ENCODE measurements at regions not wholly inside any gene's neighbourhood (a gene's known extent, or its start where the extent isn't known, plus 50 kb on each side); places are given as distances from the start of the nearest gene placed in this dataset.
"Not testable (repeated sequence)": the region's sequence is repeated elsewhere in the genome, so short reads cannot be mapped to it uniquely, and the experiment has no call there.

DNA sequence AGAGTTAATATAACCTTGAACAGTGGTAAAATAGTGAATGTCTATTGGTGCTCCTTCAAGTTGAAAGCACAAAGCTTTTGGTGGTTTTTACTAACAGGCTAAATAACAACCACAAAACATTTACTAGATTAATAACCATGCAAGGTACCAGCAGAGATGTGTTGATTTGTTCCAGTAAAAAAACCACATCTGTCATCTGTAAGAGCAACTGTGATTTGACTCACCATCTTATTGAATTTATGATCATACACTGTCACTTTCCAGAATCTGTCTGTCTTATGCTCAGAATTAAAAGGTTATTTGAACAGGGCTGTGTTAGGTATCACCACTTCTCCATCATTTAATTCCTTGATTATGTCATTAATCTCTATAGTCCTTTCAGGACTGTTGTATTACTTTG is 107.0 kb upstream of the PTHLH start:
- no peaks in the 10 kb centered on the region for H3K27me3 Mint-ChIP-seq
- no peak overlapping the region for H3K27ac Mint-ChIP-seq
- no peaks in the 10 kb centered on the region for H3K36me3 Mint-ChIP-seq (ENCODE audit: low read depth)
- no peak overlapping the region for H3K4me3 Mint-ChIP-seq
- no peaks in the 10 kb centered on the region for H3K4me1 Mint-ChIP-seq
- no peak for DNase-seq
- ATAC-seq, result no peak
- H3K9me3 ChIP-seq (ENCODE audit: control insufficient read depth, low read length, poor library complexity, severe bottlenecking), result no peaks in the 10 kb centered on the region

DNA sequence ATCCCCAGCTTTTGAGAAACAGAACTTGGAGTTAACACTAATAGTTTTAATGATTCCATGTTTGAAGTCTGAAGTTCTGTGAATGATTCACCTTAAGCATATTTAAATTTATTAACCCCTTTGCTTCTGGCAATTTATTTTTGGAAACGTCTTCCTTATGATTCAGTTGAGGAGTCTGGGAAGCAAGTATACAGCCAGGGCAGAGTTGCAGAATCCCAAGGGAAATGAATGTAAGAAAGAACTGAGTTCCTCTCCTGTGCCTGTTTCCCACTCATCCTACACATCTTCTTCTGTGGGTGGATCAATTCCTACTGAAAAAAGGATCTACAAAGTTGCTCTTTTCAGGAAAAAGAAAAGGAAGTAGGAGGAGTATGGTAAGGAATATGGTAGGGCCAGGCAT is 108.2 kb upstream of the CCDC91 start:
- H3K27me3 Mint-ChIP-seq, result peaks cover 11% of the 10 kb centered on the region
- H3K4me3 Mint-ChIP-seq, result no peak overlapping the region
- no peaks in the 10 kb centered on the region for H3K9me3 ChIP-seq (ENCODE audit: control insufficient read depth, low read length, poor library complexity, severe bottlenecking)
- H3K4me1 Mint-ChIP-seq, result peaks cover 3% of the 10 kb centered on the region
- H3K36me3 Mint-ChIP-seq (ENCODE audit: low read depth), result no peaks in the 10 kb centered on the region
- ATAC-seq, result no peak
- no peak for DNase-seq
- H3K27ac Mint-ChIP-seq, result no peak overlapping the region

DNA sequence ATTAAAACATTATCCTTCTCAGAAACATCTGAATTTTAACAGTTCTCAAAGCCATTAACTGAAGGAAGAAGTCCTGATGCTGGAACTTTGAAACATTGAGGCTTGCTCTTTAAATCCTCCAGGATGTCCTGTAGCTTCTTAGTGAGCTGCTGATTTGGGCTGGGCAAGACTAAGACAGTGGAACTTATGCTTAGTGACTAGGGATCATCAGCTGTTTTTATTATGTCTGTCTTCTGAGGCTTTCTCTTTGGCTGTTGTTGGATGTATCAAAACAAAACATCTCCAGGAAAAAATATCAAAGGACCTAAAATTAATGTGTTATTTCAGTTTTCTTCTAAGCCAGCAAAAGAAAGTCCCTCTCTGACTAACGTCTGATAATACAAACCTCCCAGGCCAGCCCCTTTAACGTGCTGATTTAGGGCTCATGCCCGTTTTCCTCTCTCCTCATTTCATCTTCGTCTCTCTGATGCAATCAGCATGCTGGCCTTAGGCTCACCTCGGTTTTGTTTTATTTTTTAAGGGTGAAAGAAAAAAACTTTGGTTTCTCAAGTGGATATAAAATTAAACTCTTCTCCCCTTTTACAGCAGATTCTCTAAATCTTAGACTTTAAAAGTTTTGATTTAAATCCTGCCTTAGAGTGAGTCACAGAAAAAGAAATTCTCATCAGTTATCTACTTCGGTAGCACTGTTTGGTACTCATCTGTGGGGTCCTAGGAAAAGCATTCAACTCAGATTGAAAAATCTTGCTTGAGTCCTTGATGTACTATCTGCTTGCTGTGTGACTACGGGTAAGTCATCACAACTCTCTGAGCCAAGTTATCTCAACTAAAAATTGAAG is 106.2 kb upstream of the CCDC91 start:
- no peak for ATAC-seq
- Mint-ChIP-seq H3K4me3 (no peak overlapping the region), H3K27me3 (peaks cover 12% of the 10 kb centered on the region), H3K4me1 (peaks cover 4% of the 10 kb centered on the region), H3K27ac (no peak overlapping the region), H3K36me3 (ENCODE audit: low read depth) (no peaks in the 10 kb centered on the region)
- H3K9me3 ChIP-seq (ENCODE audit: control insufficient read depth, low read length, poor library complexity, severe bottlenecking), result no peaks in the 10 kb centered on the region
- DNase-seq, result no peak

DNA sequence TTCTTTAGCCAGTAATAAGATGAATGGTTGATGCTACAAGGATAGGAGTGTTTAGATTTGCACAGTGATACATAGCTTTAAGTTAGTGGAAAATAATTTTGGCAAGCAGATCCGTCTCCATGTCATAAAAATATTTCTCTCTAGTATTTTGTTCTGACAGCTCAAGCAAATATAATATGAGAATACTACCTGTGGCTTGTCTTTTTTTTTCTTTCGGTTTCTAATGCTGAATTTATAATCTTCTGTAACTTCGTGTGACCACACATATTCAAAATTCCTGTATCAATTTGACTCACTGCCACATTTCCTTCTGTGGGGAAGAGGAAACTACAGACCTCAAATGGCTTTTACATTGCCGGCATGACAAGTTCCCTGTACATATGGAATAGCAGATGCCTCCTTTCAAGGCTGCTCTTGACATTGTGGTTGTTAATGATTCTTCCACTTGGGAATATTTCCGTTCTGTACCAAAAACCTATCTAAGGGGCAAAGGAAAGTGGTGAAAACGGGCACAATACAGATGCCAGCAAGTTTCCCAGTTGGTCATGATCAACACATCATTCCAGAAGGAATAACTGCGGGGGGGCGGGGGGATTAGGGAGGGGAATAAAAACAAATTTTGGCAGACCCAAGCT is 103.6 kb upstream of the CCDC91 start:
- H3K4me3 Mint-ChIP-seq, result no peak overlapping the region
- H3K27ac Mint-ChIP-seq, result no peak overlapping the region
- H3K4me1 Mint-ChIP-seq, result peaks cover 7% of the 10 kb centered on the region
- peaks cover 19% of the 10 kb centered on the region for H3K27me3 Mint-ChIP-seq
- H3K36me3 Mint-ChIP-seq (ENCODE audit: low read depth), result no peaks in the 10 kb centered on the region
- DNase-seq (no peak), ATAC-seq (no peak)
- no peaks in the 10 kb centered on the region for H3K9me3 ChIP-seq (ENCODE audit: control insufficient read depth, low read length, poor library complexity, severe bottlenecking)

DNA sequence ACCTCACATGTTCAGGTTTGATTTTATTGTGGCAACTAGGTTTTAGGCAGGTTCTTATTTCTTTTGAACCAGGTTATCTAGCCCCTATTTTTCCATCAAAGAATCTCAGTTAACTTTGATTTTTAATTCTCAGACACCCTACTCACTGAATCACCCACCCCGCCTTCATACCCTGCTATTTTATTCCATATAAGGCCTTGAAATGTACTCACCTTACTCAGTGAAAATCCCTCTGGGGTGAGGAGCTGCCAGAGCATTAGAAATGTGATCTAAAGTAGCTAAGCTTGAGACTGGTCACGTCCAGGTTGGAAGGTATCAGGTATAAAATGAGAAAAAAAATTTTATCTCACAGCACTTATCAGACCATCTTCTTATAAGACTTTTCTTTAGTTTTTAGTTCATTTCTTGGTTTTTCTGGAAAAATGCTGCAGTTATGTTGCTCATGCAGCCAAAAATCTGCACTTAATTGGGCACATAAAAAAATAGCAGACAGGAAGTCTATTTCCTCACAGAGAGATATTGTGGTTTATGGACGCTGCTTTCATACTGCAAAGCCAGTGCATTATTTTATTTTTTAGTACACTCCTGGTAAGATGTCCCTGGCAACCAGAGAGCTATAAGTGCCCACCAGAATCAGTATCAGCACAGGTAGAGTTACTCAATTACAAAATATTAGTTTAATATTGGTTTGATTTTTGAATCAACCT is 101.5 kb upstream of the CCDC91 start:
- H3K4me3 Mint-ChIP-seq, result no peak overlapping the region
- no peak overlapping the region for H3K27ac Mint-ChIP-seq
- H3K36me3 Mint-ChIP-seq (ENCODE audit: low read depth), result no peaks in the 10 kb centered on the region
- DNase-seq (no peak), ATAC-seq (no peak)
- peaks cover 37% of the 10 kb centered on the region for H3K27me3 Mint-ChIP-seq
- H3K4me1 Mint-ChIP-seq, result peaks cover 7% of the 10 kb centered on the region
- no peaks in the 10 kb centered on the region for H3K9me3 ChIP-seq (ENCODE audit: control insufficient read depth, low read length, poor library complexity, severe bottlenecking)

DNA sequence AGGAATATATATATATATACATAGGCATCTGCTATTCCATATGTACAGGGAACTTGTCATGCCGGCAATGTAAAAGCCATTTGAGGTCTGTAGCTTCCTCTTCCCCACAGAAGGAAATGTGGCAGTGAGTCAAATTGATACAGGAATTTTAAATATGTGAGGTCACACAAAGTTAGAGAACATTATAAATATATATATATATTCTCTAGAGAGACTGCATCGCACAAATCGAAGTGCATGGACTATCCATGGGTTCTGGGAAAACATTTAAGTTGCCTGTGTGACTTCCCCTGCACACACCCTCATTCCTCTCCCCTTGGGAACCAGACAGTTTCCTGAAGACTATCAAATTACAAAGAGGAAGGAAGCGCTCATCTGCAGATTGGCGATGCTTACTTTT is 100.9 kb upstream of the CCDC91 start:
- Mint-ChIP-seq H3K27me3 (peaks cover 37% of the 10 kb centered on the region), H3K27ac (no peak overlapping the region), H3K4me1 (peaks cover 7% of the 10 kb centered on the region), H3K4me3 (no peak overlapping the region), H3K36me3 (ENCODE audit: low read depth) (no peaks in the 10 kb centered on the region)
- H3K9me3 ChIP-seq (ENCODE audit: control insufficient read depth, low read length, poor library complexity, severe bottlenecking), result no peaks in the 10 kb centered on the region
- no peak for ATAC-seq
- DNase-seq, result no peak

DNA sequence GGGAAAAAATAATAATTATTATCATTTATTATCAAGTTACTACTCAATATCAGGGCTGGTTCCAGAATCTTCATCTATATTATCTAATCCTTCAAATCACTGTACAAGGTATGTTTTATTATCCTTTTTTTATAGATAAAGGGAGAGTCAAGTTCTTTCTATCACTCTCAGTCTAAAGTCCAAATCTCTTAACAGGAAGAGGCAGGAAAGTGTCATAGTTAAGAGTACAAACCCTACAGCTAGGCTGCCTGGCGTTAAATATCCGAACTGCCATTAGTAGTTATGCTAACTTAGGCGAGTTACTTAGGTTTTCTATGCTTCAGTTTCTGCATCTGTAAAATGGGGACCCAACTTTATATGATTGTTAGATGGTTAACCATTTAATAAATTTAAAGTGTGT is 99.4 kb upstream of the CCDC91 start:
- no peak for ATAC-seq
- Mint-ChIP-seq H3K27me3 (peaks cover 37% of the 10 kb centered on the region), H3K4me3 (no peak overlapping the region), H3K36me3 (ENCODE audit: low read depth) (no peaks in the 10 kb centered on the region), H3K27ac (no peak overlapping the region), H3K4me1 (peaks cover 7% of the 10 kb centered on the region)
- H3K9me3 ChIP-seq (ENCODE audit: control insufficient read depth, low read length, poor library complexity, severe bottlenecking), result no peaks in the 10 kb centered on the region
- DNase-seq, result no peak

DNA sequence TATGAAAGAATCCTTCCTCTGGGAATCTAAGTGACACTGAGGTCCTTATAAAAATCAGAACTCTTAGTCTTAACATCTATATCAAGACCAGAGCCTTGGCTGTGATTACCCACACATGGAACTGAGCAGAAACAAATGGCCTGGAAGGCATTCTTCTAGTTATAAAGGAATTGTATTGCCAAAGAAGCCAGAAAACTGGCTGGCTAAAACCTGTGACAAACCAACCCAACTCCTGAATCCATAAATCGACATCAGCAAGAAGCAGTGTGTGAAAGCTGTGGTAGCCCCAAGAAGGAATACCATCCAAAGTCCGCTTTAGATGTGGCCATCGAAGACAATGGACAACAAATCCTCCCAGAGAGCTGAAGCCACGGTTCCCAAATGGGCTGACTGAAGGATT is 97.9 kb upstream of the CCDC91 start:
- ATAC-seq (no peak), DNase-seq (no peak)
- Mint-ChIP-seq H3K27me3 (peaks cover 34% of the 10 kb centered on the region), H3K4me3 (no peak overlapping the region), H3K36me3 (ENCODE audit: low read depth) (no peaks in the 10 kb centered on the region), H3K27ac (no peak overlapping the region), H3K4me1 (peaks cover 3% of the 10 kb centered on the region)
- no peaks in the 10 kb centered on the region for H3K9me3 ChIP-seq (ENCODE audit: control insufficient read depth, low read length, poor library complexity, severe bottlenecking)

DNA sequence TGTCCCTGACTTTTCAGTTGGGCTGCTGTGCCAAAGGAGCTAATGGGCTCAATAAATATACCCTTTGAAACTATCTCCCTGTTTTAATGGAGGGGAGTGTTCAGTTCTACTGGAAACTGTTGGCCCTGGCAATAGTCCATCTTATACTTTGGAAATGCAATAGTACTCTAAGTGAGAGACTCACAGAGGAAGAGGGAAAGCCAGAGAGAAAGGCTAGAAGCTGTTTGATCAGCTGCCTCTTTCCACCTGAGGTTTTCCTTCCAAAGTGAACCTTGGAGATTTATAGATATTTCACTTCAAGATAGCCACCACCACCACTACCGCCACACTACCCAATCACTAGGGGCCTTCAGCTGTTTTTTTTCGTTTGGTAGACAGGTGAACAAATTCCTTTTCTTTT is 93.6 kb upstream of the CCDC91 start:
- Mint-ChIP-seq H3K27ac (no peak overlapping the region), H3K36me3 (ENCODE audit: low read depth) (peaks cover 3% of the 10 kb centered on the region), H3K4me1 (no peaks in the 10 kb centered on the region), H3K27me3 (peaks cover 36% of the 10 kb centered on the region), H3K4me3 (no peak overlapping the region)
- ATAC-seq (no peak), DNase-seq (no peak)
- no peaks in the 10 kb centered on the region for H3K9me3 ChIP-seq (ENCODE audit: control insufficient read depth, low read length, poor library complexity, severe bottlenecking)

DNA sequence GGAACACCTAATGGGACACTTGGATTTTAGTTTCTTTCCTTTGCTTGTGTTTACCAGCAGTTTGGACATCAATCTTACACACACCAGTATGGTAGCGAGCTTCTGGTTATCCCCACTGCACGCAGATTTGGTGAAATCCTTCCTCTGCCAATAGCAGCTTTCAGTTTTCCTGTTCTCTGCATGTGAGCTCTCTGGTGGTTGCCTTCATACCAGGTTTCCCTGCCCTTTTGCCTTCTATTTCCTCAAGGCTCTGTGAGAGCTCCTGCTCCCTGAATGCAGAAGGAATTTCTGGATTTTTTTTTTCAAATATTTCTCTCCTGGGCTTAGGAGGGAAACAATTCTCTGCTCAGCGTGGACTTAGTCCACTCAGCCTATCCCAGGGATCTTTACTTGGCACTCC is 93.0 kb upstream of the CCDC91 start:
- H3K36me3 Mint-ChIP-seq (ENCODE audit: low read depth), result peaks cover 3% of the 10 kb centered on the region
- no peaks in the 10 kb centered on the region for H3K4me1 Mint-ChIP-seq
- no peak for ATAC-seq
- no peak overlapping the region for H3K27ac Mint-ChIP-seq
- no peak for DNase-seq
- H3K27me3 Mint-ChIP-seq, result peaks cover 30% of the 10 kb centered on the region
- no peak overlapping the region for H3K4me3 Mint-ChIP-seq
- no peaks in the 10 kb centered on the region for H3K9me3 ChIP-seq (ENCODE audit: control insufficient read depth, low read length, poor library complexity, severe bottlenecking)

DNA sequence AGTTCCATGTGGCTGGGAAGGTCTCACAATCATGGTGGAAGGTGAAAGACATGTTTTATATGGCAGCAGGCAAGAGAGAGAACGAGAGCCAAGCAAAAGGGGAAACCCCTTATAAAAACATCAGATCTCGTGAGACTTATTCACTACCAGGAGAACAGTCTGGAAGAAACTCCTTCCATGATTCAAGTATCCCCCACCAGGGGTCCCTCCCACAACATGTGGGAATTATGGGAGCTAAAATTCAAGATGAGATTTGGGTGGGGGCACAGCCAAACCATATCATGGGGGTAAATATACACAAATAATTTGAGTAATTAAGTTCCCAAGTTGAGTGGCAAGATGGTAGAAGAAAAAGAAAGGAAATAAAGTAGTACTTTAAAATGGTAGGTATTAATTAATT is 91.0 kb upstream of the CCDC91 start:
- not testable (repeated sequence) for DNase-seq, H3K4me1 Mint-ChIP-seq

DNA sequence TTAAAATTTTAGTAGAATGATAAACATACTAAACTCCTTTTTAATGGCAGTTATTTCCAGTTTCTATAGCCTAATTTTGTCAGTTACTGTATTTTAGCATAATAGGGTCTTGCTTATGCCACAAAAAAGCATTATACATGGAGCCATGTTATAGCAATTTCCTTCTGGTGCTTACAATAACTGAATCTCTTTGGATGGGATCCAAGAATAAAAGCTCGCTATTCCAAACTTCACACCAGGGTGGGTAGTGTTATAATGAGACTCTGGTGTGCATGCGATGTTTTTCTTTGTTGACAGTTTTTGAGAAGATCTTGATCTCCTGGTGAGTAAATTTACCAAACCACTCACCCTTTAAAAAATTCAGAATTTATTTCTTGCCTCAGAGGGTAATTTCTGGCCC is 90.4 kb upstream of the CCDC91 start:
- no peaks in the 10 kb centered on the region for H3K9me3 ChIP-seq (ENCODE audit: control insufficient read depth, low read length, poor library complexity, severe bottlenecking)
- Mint-ChIP-seq H3K4me3 (no peak overlapping the region), H3K27ac (no peak overlapping the region), H3K4me1 (no peaks in the 10 kb centered on the region), H3K36me3 (ENCODE audit: low read depth) (peaks cover 5% of the 10 kb centered on the region), H3K27me3 (peaks cover 18% of the 10 kb centered on the region)
- DNase-seq, result no peak
- no peak for ATAC-seq

More for the DNA sequence above, 91.0 kb upstream of the CCDC91 start:
- H3K36me3 Mint-ChIP-seq (ENCODE audit: low read depth); H3K27ac Mint-ChIP-seq; ATAC-seq; H3K4me3 Mint-ChIP-seq; H3K9me3 ChIP-seq (ENCODE audit: control insufficient read depth, low read length, poor library complexity, severe bottlenecking): not testable (repeated sequence)
- H3K27me3 Mint-ChIP-seq, result peaks cover 18% of the 10 kb centered on the region

DNA sequence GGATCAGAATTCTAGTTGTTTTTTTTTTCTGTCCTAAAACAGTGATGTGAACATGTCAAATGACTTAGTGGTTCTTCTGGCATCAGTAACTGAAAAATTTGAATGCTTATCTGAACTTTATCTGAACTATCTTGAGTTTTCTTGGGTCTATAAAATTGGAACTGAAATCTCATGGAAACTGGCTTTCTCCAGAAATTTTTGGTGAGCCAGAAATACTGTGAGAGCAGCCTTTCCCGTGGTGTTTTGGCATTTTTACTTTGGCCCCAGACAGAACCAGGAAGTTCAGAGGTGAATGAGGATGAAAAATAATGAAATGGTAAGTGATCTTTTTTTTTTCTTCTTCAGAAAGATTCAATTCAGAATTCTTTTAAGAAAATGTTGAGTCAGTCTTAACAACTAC is 89.5 kb upstream of the CCDC91 start:
- H3K36me3 Mint-ChIP-seq (ENCODE audit: low read depth), result peaks cover 5% of the 10 kb centered on the region
- no peaks in the 10 kb centered on the region for H3K4me1 Mint-ChIP-seq
- peaks cover 18% of the 10 kb centered on the region for H3K27me3 Mint-ChIP-seq
- DNase-seq, result no peak
- H3K9me3 ChIP-seq (ENCODE audit: control insufficient read depth, low read length, poor library complexity, severe bottlenecking), result no peaks in the 10 kb centered on the region
- H3K27ac Mint-ChIP-seq, result no peak overlapping the region
- no peak overlapping the region for H3K4me3 Mint-ChIP-seq
- ATAC-seq, result no peak
